Left lung (tissue), 4 donors: ENCODE measurements at regions not wholly inside any gene's neighbourhood (a gene's known extent, or its start where the extent isn't known, plus 50 kb on each side); places are given as distances from the start of the nearest gene placed in this dataset.

ENCODE experiments used
- ATAC-seq: fragments of 200-7000 bp; cut with Tn5 transposase; one replicate; pipeline ENCODE4 v1.9.1; 2020; ENCODE audit warnings: moderate library complexity
- DNase-seq, 4 donors: peaks; one replicate each; pipeline ENCODE4 v3.0.0-alpha.2; 2013 to 2020
- H3K27ac ChIP-seq, 2 donors: fragments of 200-600 bp; sonication (generic) in 1 of 2; one replicate each; pipeline versions ENCODE4 v1.5.0 to v1.8.0; 2020 to 2021
- H3K27me3 ChIP-seq, 2 donors: fragments of 200-600 bp; sonication (generic) in 1 of 2; one replicate each; pipeline versions ENCODE4 v1.5.0 to v1.8.0; 2020 to 2021
- H3K36me3 ChIP-seq, 2 donors: fragments of 200-600 bp; sonication (generic) in 1 of 2; one replicate each; pipeline versions ENCODE4 v1.5.0 to v1.8.0; 2020 to 2021
- H3K4me1 ChIP-seq, 2 donors: fragments of 200-600 bp; one replicate each; pipeline ENCODE4 v1.8.0; 2021
- H3K4me3 ChIP-seq, 2 donors: fragments of 200-600 bp; sonication (generic) in 1 of 2; one replicate each; pipeline versions ENCODE4 v1.5.0 to v1.8.0; 2020 to 2021; ENCODE audit warnings: mild to moderate bottlenecking in 1 of 2
- H3K9me3 ChIP-seq, 2 donors: fragments of 200-600 bp; sonication (generic) in 1 of 2; one replicate each; pipeline versions ENCODE4 v1.5.0 to v1.8.0; 2020 to 2021
- intact Hi-C, 2 donors: fragments of 100-400 bp; cut with DNase I; formaldehyde crosslinking; loops; one replicate each; pipeline versions ENCODE4 v1.11.2 to v1.14.2; 2022
- microRNA-seq, 2 donors: library from miRNA; unstranded; fragments of <30 nt; microRNA quantifications; one replicate each; pipeline ENCODE4, GENCODE V29; 2019
- TF ChIP-seq, protein P1 (sequence below), 2 donors: fragments of 200-600 bp; sonication (generic) in 1 of 2; IDR thresholded peaks; one replicate each; pipeline versions ENCODE4 v1.5.0 to v1.8.0; 2021; ENCODE audit warnings: antibody characterized with exemption in 2 of 2
- donor health status: DM: no; HTN: yes; CAD: no.
- donor health status: DM: no; HTN: no; CAD: no.

DNA sequence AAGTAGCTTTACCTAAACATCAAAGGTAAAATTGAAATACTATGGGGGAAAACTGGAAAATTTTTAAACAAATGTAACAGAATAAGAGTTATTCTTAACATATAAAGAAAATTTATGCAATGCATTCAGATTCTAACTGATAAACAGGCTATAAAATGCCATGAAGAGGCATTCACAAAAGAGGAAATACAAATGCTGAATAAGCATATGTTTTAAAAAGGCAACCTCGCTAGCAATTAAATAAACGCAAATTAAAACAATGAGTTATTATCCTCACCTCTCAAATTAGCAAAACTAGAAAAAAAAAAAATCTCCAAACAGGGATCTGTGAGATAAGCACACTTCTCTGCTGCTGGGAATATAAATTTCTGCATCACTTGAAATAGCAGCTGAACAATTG is 63.2 kb upstream of the BRINP1 start:
- Histone ChIP-seq H3K27me3 (no peaks in the 10 kb centered on the region), H3K4me3 (no peak overlapping the region), H3K9me3 (peaks cover 0 to 6% of the 10 kb centered on the region in 2 donors), H3K4me1 (no peaks in the 10 kb centered on the region), H3K36me3 (no peaks in the 10 kb centered on the region), H3K27ac (no peak overlapping the region)
- intact Hi-C loops = no loop called here
- ATAC-seq = no peak
- TF ChIP-seq, protein P1, sequence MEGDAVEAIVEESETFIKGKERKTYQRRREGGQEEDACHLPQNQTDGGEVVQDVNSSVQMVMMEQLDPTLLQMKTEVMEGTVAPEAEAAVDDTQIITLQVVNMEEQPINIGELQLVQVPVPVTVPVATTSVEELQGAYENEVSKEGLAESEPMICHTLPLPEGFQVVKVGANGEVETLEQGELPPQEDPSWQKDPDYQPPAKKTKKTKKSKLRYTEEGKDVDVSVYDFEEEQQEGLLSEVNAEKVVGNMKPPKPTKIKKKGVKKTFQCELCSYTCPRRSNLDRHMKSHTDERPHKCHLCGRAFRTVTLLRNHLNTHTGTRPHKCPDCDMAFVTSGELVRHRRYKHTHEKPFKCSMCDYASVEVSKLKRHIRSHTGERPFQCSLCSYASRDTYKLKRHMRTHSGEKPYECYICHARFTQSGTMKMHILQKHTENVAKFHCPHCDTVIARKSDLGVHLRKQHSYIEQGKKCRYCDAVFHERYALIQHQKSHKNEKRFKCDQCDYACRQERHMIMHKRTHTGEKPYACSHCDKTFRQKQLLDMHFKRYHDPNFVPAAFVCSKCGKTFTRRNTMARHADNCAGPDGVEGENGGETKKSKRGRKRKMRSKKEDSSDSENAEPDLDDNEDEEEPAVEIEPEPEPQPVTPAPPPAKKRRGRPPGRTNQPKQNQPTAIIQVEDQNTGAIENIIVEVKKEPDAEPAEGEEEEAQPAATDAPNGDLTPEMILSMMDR (IDR thresholded peaks at IDR 0.05) = no peak
- DNase-seq = no peak

DNA sequence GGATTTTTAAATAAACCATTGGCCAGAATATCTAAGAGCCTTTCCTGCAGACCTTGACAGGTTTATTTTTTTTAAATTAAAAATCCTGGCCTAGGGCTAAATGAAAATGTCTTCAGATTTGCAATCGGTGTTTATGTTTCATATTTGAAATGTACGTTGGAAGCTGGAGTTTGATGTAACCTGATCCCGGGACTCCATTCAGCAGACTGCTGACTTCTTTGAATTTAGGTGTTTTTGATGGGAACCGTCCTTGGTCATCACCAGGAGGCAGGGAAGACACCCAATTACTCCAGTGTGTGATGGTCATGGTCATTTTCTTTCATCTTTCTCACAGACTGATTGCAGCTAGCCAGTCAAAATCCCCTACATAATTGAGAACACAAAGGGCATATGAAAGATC is 60.1 kb upstream of the BRINP1 start:
- Histone ChIP-seq H3K27ac (no peak overlapping the region), H3K9me3 (peaks cover 0 to 10% of the 10 kb centered on the region in 2 donors), H3K4me3 (no peak overlapping the region), H3K4me1 (no peaks in the 10 kb centered on the region), H3K36me3 (no peaks in the 10 kb centered on the region), H3K27me3 (no peaks in the 10 kb centered on the region)
- ATAC-seq = no peak
- intact Hi-C loops = no loop called here
- TF ChIP-seq, protein P1 (IDR thresholded peaks at IDR 0.05) = no peak
- no peak for DNase-seq

DNA sequence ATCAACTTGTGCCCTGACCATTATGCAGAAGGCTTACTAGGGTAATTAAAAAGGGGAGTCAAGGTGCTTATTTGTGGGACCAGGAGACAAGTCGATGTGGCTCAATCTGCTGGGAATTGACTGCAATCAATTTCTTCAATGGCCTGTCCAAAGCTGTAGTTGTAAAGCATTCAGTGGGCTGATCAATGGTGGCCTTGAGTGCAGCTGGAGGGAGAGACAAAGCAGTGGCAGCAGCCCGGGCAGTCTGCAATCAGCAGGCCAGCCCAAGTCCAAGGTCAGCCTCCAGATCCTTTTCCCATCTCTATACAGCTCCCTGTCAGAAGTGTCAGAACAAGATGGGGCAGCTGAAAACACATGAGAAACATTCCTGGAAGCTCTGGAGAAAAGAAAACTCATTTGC is 51.0 kb upstream of the BRINP1 start:
- TF ChIP-seq, protein P1 (IDR thresholded peaks at IDR 0.05) = no peak
- intact Hi-C loops = no loop called here
- no peak for ATAC-seq
- Histone ChIP-seq H3K27ac (no peak overlapping the region), H3K27me3 (no peaks in the 10 kb centered on the region), H3K9me3 (no peaks in the 10 kb centered on the region), H3K4me3 (no peak overlapping the region), H3K36me3 (no peaks in the 10 kb centered on the region), H3K4me1 (no peaks in the 10 kb centered on the region)
- no peak for DNase-seq

Small RNAs in the stretch of these regions (microRNA-seq; reads per million reads assigned to microRNA genes)
- 0 reads per million in 2 donors for gene MIR147A
